Activated T-cell treated with anti-CD3 and anti-CD28 coated beads for 4 hours (primary cell): ENCODE measurements at regions not wholly inside any gene's neighbourhood (a gene's known extent, or its start where the extent isn't known, plus 50 kb on each side); places are given as distances from the start of the nearest gene placed in this dataset.
"Not testable (repeated sequence)": the region's sequence is repeated elsewhere in the genome, so short reads cannot be mapped to it uniquely, and the experiment has no call there.

ENCODE experiments used
- DNase-seq: peaks from one replicate; pipeline ENCODE4 v3.0.0-alpha.2; 2020

GRCh38 chr12:75695926-75696325 lies 184.5 kb upstream of the KRR1 start:
- no peak for DNase-seq

DNA sequence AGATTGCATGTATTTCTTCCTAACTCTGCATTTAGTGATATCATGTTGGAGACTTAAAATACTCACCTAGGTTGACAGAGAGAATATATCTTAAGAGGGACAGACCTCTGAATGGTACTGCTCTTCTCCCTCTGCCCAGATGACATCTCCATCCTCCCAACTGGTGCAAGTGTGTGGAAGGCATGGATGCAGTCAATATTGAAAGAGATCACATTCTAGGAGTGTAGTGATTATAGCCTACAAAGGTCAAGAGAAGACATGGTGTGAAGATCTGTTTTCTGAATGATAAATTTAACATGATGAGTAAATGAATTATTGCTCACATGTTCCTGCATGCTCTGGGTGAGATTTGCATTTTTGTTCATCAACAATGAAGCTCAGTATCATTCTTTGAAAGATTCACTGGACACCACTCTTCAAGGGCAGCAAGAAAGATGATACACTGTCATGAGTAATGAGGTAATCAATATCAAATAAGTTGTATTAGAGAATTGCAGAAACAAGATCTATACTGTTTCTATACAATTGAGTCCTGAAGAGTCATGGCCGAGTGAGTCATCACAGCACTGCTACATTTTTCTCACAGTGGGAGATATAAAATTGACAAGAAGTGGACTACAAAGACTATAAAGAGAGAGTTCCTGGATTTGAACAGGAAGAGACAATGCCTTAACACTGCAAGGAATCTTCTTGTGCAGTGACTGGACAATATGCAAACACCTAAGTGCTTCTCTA lies 183.3 kb upstream of the KRR1 start:
- DNase-seq, result no peak

- no peak for DNase-seq
Measured at GRCh38 chr12:75692876-75693275, 181.5 kb upstream of the KRR1 start.

GRCh38 chr12:75690296-75690955 lies 179.0 kb upstream of the KRR1 start:
- DNase-seq, result no peak

DNA sequence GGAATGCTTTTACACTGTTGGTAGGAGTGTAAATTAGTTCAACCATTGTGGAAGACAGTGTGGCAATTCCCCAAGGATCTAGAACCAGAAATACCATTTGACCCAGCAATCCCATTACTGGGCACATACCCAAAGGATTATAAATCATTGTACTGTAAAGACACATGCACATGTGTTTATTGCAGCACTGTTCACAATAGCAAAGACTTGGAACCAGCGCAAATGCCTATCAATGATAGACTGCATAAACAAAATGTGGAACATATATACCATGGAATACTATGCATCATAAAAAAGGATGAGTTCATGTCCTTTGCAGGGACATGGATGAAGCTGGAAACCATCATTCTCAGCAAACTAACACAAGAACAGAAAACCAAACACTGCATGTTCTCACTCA lies 174.8 kb upstream of the KRR1 start:
- not testable (repeated sequence) for DNase-seq

GRCh38 chr12:75685617-75686225 lies 174.3 kb upstream of the KRR1 start:
- no peak for DNase-seq

DNA sequence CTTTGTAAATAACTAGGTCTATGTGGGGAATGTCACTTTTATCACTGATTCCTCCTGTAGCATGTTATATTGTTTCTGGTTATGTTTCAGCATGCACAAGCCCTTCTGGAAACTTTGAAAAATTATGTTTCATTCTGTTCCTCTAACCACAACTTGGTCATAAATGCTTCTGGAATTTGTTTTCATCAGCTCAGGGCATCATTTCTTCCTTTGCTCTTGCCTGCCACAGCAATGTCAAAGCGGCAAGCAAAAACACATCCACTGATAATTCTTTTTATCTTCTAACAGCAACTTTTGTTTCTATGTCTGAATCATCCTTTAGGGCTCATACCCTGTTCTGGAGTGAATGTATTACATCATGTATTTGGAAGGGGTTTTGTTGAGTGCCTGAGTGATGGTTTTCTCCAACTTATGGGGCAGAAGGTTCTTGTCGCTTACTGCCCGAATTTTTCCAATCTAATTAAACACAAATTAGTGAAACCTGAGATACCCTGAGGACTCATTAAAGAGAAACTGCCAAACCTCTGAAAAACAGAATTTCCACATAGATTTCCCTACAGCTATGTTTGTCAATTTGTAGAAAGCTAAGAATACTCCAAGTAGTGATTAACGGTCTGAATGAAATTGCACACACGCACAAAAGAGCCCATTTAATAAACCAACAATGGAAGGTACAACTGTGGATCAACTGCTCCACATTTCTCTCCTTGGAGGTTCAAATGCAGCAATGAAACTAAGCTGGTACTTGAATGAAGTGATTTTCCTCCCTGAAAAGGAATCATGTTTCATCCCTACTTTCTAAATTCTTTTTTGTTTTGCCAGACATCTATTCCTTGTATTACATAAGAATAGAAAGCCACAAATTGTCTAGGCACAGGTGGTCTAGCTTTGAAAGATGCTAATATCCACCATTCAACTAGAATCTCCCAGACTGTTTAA lies 173.5 kb upstream of the KRR1 start:
- no peak for DNase-seq

DNA sequence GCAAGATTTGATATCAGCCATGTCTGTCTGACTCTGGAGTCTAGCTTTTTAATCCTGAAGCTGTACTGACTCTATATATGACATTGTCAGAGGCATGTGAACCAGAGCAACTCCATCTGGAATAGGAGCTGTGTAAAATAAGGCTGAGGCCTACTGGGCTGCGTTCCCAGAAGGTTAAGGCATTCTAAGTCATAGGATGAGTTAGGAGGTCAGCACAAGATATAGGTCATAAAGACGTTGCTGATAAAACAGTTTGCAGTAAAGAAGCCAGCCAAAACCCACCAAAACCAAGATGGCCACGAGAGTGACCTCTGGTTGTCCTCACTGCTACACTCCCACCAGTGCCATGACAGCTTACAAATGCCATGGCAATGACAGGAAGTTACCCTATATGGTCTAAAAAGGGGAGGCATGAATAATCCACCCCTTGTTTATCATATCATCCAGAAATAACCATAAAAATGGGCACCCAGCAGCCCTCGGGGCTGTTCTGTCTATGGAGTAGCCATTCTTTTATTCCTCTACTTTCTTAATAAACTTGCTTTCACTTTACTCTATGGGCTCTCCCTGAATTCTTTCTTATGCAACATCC lies 172.7 kb upstream of the KRR1 start:
- not testable (repeated sequence) for DNase-seq

DNA sequence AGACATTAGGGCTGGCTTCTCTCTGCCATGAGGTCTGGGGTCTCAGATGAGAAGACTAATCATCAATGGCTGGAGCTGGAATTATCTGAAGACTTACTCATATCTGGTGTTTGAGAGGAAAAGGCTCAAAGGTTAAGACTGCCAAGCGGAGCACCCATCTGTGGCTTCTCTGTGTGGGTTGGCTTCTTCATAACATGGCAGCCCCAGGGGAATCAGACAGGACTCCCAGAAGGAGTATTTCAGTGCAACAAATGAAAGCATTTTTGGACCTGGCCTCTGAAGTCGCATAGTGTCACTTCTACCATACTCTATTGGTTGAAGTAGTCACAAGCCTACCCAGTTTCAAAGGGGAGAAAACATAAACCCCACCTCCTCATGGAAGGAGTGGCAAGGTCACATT lies 171.8 kb upstream of the KRR1 start:
- DNase-seq, result no peak

DNA sequence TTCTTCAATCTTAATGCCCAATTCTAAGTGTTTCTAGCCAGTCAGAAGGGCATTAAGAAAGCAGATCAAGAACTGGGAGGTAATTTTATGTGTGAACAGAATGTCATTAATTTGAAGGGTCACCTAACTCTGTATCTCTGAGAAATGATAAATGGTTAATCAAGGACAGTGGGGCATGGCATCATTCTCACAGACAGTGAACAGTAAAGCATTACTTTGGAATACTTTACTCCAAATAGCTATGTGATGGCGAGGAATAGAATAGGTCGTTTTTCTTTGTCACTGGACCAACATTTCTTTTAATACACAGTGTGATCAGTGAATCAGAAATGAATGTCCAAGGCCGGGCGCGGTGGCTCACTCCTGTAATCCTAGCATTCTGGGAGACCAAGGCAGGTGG lies 166.1 kb upstream of the KRR1 start:
- no peak for DNase-seq

- DNase-seq, result no peak
Measured at GRCh38 chr12:75674393-75674792, 163.0 kb upstream of the KRR1 start.

DNA sequence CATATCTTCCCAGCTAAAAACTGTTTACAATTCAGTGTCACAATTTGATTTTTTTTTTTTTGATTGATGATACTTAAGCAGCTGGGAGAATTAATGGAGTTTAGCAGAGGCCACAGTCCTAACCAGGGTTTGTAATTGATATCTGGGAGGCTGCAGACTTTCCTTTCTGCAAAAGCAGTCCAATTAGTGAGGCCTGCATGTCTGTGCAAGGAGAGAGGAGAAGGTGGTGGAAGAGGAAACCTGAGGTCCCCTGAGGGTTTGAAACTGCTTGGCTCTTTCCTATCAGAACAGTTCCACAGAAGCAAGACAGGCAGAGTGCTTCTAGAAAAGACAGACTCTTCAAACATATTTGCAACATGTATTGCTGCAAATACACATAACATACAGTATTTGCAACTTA lies 160.8 kb upstream of the KRR1 start:
- no peak for DNase-seq

DNA sequence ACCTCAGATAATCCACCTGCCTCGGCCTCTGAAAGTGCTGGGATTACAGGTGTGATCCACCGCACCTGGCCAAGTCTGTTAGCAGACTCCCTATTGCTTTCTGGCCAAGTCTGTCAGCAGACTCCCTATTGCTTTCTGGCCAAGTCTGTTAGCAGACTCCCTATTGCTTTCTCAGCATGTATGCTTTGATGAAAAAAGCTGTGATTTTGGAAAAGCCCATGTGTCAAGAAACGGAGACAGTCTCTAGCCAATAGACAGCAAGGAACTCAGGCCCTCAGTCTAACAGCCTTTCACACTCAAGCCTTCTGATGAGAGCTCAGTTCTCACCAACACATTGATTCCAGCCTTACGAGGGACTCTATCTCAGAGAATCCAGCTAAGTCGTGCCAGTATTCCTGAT lies 158.8 kb upstream of the KRR1 start:
- no peak for DNase-seq

DNA sequence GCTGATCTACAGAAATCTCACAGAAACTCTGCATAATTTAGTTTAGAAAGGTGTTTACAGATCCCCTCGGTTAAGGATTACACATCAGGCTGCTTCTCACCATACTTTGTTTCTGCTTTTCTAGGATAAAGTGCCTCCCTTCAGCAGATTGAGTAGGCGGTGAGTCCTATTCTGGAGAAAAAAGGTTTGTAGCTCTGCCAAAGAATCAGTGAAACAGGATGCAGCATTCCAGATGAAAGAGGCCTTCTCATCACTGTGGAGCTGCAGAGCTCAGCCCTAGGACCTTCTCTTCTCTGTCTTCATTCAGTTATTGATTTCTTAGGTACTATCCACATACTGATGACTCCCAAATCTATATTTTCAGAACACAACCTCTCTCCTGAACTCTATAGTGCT lies 155.5 kb upstream of the KRR1 start:
- no peak for DNase-seq

DNA sequence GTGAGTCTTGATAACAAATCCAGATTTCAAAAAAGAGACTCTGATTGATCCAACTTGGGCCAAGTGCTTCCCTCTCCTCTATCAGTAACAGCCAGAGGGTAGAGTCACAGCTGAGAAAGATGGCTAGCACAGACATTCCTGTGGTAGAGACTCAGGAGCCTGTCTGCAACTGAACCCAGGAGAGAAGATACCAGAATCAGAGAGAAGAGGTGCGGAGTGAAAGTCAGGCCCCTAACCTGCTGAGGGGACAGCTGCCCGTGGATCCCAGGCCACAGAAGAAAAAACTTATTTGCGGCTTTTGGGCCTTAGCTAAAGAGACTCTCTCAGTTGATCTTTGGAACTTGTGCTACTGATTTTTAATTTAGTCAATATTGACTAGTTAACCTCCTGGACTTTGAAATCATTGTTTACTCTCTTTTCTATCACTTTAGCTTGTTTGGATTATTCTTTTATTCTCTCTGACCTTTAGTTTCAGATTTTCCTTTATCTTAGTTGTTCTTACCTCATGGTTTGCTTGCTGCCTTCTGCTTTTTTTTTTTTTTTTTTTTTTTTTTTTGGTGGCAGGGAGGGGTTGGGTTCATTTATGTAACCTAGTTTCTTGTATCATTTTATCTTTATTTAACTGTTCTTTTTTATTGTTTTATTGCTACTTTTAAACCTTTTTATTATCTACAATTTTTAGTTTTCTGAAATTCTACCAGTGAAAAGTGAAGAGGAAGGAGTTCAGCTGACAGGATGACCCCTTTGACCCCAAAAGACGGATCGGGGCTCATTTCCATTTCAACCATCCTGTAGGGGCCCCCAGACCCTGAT lies 154.9 kb upstream of the KRR1 start:
- no peak for DNase-seq

- DNase-seq, result no peak
Measured at GRCh38 chr12:75665216-75665615, 153.8 kb upstream of the KRR1 start.

GRCh38 chr12:75662511-75663159 lies 151.2 kb upstream of the KRR1 start:
- no peak for DNase-seq

- no peak for DNase-seq
Measured at GRCh38 chr12:75661908-75662307, 150.5 kb upstream of the KRR1 start.

GRCh38 chr12:75660805-75661404 lies 149.5 kb upstream of the KRR1 start:
- no peak for DNase-seq

DNA sequence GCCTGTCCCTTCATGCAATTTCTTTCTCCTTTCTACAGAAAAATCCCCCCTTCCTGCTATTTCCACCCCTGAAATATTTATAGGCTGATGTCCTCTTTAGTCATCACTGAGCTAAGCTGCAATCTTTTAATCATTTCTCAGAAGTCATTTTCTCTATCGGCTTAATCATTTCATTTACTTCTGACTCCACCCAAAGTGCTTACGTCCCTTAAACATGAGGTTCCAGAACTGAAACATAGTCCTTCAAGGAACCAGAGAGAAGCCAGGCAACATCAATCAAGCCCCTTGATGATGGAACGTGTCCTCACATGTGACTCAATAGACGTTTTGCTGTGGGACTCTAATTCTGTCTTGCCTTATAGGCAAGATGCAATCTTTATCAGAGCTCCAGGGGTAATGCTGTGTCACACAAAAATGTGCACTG lies 148.7 kb upstream of the KRR1 start:
- no peak for DNase-seq
